ENCODE measurements at regions not wholly inside any gene's neighbourhood (a gene's known extent, or its start where the extent isn't known, plus 50 kb on each side); places are given as distances from the start of the nearest gene placed in this dataset.

- TF ChIP-seq, protein P1, sequence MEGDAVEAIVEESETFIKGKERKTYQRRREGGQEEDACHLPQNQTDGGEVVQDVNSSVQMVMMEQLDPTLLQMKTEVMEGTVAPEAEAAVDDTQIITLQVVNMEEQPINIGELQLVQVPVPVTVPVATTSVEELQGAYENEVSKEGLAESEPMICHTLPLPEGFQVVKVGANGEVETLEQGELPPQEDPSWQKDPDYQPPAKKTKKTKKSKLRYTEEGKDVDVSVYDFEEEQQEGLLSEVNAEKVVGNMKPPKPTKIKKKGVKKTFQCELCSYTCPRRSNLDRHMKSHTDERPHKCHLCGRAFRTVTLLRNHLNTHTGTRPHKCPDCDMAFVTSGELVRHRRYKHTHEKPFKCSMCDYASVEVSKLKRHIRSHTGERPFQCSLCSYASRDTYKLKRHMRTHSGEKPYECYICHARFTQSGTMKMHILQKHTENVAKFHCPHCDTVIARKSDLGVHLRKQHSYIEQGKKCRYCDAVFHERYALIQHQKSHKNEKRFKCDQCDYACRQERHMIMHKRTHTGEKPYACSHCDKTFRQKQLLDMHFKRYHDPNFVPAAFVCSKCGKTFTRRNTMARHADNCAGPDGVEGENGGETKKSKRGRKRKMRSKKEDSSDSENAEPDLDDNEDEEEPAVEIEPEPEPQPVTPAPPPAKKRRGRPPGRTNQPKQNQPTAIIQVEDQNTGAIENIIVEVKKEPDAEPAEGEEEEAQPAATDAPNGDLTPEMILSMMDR (IDR thresholded peaks at IDR 0.05; ENCODE audit: low read length): no peak
- TF ChIP-seq EZH2 (optimal IDR thresholded peaks at IDR 0.05; ENCODE audit: low read depth, low read length): no peak
Observed at GRCh38 chr2:52404046-52404445, 1363.6 kb upstream of the CHAC2 start.
